GM12865 (cell line): ENCODE measurements at regions not wholly inside any gene's neighbourhood (a gene's known extent, or its start where the extent isn't known, plus 50 kb on each side); places are given as distances from the start of the nearest gene placed in this dataset.

Experiments used
- DNase-seq: peaks from one replicate; pipeline ENCODE4 v3.0.0; 2010; ENCODE audit warnings: low read depth
- H3K4me3 ChIP-seq: 2 replicates; pipeline ENCODE4 v1.5.1; 2011; ENCODE audit warnings: mild to moderate bottlenecking, low read depth, low read length, control low read depth
- CTCF ChIP-seq: IDR thresholded peaks from 2 replicates; pipeline ENCODE4 v1.5.1; 2011; ENCODE audit warnings: low read length, control low read depth, low read depth, inconsistent platforms; ENCODE audit not compliant: insufficient read depth; ENCODE audit errors: missing control alignments

GRCh38 chr10:84933402-84933801 lies 605.0 kb downstream of the CCSER2 start:
- H3K4me3 ChIP-seq = no peak overlapping the region
- no peak for DNase-seq
- no peak for TF ChIP-seq CTCF

- DNase-seq = no peak
- no peak overlapping the region for H3K4me3 ChIP-seq
- TF ChIP-seq CTCF = no peak
These were observed 607.4 kb downstream of the CCSER2 start for GRCh38 chr10:84935772-84936171.

GRCh38 chr10:84938117-84938905 lies 609.9 kb downstream of the CCSER2 start:
- no peak for TF ChIP-seq CTCF
- DNase-seq = no peak
- H3K4me3 ChIP-seq = no peak overlapping the region

- no peak for DNase-seq
- TF ChIP-seq CTCF = no peak
- no peak overlapping the region for H3K4me3 ChIP-seq
These were observed 615.2 kb downstream of the CCSER2 start for GRCh38 chr10:84943541-84943940.

GRCh38 chr10:84944187-84944586 lies 615.8 kb downstream of the CCSER2 start:
- TF ChIP-seq CTCF = no peak
- no peak overlapping the region for H3K4me3 ChIP-seq
- no peak for DNase-seq

- no peak for TF ChIP-seq CTCF
- DNase-seq = no peak
- no peak overlapping the region for H3K4me3 ChIP-seq
These were observed 617.4 kb downstream of the CCSER2 start for GRCh38 chr10:84945791-84946190.

- no peak for TF ChIP-seq CTCF
- DNase-seq = no peak
- H3K4me3 ChIP-seq = no peak overlapping the region
These were observed 618.5 kb downstream of the CCSER2 start for GRCh38 chr10:84946904-84947303.
